K562 (cell line): ENCODE measurements at regions not wholly inside any gene's neighbourhood (a gene's known extent, or its start where the extent isn't known, plus 50 kb on each side); places are given as distances from the start of the nearest gene placed in this dataset.

Experiments used
- CAMTA2 ChIP-seq: fragments of 250-450 bp; sonication (Bioruptor Pico); conservative IDR thresholded peaks from 2 replicates; pipeline ENCODE4 v1.5.1; 2022
- CTCF ChIP-seq, 3 experiments: IDR thresholded peaks in 2 of 3; conservative IDR thresholded peaks in 1 of 3; 2 replicates each; pipeline ENCODE4 v1.5.1; 2011 to 2012; ENCODE audit warnings: low read length in 3 of 3, mild to moderate bottlenecking in 3 of 3, control low read depth in 2 of 3, improper control_type of control experiment in 1 of 3, inconsistent platforms in 1 of 3, low read depth in 1 of 3, mixed read lengths in 1 of 3, moderate library complexity in 1 of 3; ENCODE audit not compliant: insufficient read depth in 2 of 3
- DIDO1 ChIP-seq: fragments of 450-650 bp; IDR thresholded peaks from 2 replicates; pipeline ENCODE4 v1.6.1; 2016; ENCODE audit warnings: low read depth, missing biosample characterization, missing genetic modification characterization
- E2F6 ChIP-seq, 2 experiments: IDR thresholded peaks; 2 replicates each; pipeline ENCODE4 v1.6.1; 2011; ENCODE audit warnings: borderline replicate concordance in 1 of 2, control low read depth in 1 of 2, low read depth in 1 of 2, low read length in 1 of 2, mild to moderate bottlenecking in 1 of 2, mixed read lengths in 1 of 2, moderate library complexity in 1 of 2; ENCODE audit not compliant: insufficient read depth in 1 of 2, insufficient read length in 1 of 2, poor library complexity in 1 of 2, severe bottlenecking in 1 of 2; ENCODE audit errors: extremely low read depth in 1 of 2
- ELK1 ChIP-seq: sonication (generic); formaldehyde crosslinking; IDR thresholded peaks from 2 replicates; pipeline ENCODE4 v1.8.1; 2022; ENCODE audit warnings: missing genetic modification reagents
- EP300 ChIP-seq: IDR thresholded peaks from 2 replicates; pipeline ENCODE4 v1.6.1; 2012; ENCODE audit warnings: low read length, improper control_type of control experiment
- KLF1 ChIP-seq: fragments of 450-650 bp; IDR thresholded peaks from 2 replicates; pipeline ENCODE4 v1.6.1; 2016; ENCODE audit warnings: missing genetic modification characterization, missing compliant biosample characterization
- POLR2AphosphoS5 ChIP-seq: IDR thresholded peaks from 2 replicates; pipeline ENCODE4 v1.6.1; 2011; ENCODE audit warnings: mild to moderate bottlenecking, low read depth, low read length, moderate library complexity; ENCODE audit not compliant: control insufficient read depth, insufficient read depth
- RB1 ChIP-seq: fragments of 450-650 bp; IDR thresholded peaks from 2 replicates; pipeline ENCODE4 v1.6.1; 2017; ENCODE audit warnings: low read depth, mild to moderate bottlenecking
- RCOR1 ChIP-seq, 2 experiments: IDR thresholded peaks; 2 replicates each; pipeline ENCODE4 v1.6.1; 2012; ENCODE audit warnings: low read depth in 2 of 2, low read length in 2 of 2, borderline replicate concordance in 1 of 2, improper control_type of control experiment in 1 of 2
- SP2 ChIP-seq: IDR thresholded peaks from 2 replicates; pipeline ENCODE4 v1.6.1; 2011; ENCODE audit warnings: mild to moderate bottlenecking, low read depth, low read length, moderate library complexity; ENCODE audit not compliant: poor library complexity, severe bottlenecking; ENCODE audit errors: extremely low read depth
- ZBED1 ChIP-seq: IDR thresholded peaks from 2 replicates; pipeline ENCODE4 v1.6.1; 2014
- ZBTB7A ChIP-seq: IDR thresholded peaks from 2 replicates; pipeline ENCODE4 v1.6.1; 2011; ENCODE audit warnings: low read depth, mild to moderate bottlenecking, low read length, moderate library complexity, borderline replicate concordance; ENCODE audit not compliant: control insufficient read depth
- ZZZ3 ChIP-seq: fragments of 450-650 bp; IDR thresholded peaks from 2 replicates; pipeline ENCODE4 v1.6.1; 2016; ENCODE audit warnings: antibody characterized with exemption, mild to moderate bottlenecking, moderate library complexity

- TF ChIP-seq EP300 (no peak), KLF1 (tag) (no peak), DIDO1 (no peak), CTCF (IDR thresholded peaks at IDR 0.05 in 2 of 3, conservative IDR thresholded peaks at IDR 0.05 in 1 of 3; ENCODE audit: insufficient read depth in 2 of 3, low read depth in 1 of 3, low read length in 3 of 3) (no peak), SP2 (no peak), ZBED1 (no peak), RB1 (no peak), CAMTA2 (no peak), POLR2AphosphoS5 (no peak), E2F6 (IDR thresholded peaks at IDR 0.05; ENCODE audit: borderline replicate concordance in 1 of 2, extremely low read depth in 1 of 2, insufficient read depth in 1 of 2, insufficient read length in 1 of 2, low read depth in 1 of 2, low read length in 1 of 2, poor library complexity in 1 of 2, severe bottlenecking in 1 of 2) (no peak), ZBTB7A (no peak), ELK1 (no peak), ZZZ3 (no peak), RCOR1 (IDR thresholded peaks at IDR 0.05; ENCODE audit: borderline replicate concordance in 1 of 2, low read depth in 2 of 2, low read length in 2 of 2) (no peak)
Observed at GRCh38 chr11:91231226-91231625, 993.4 kb upstream of the FAT3 start.
